DND-41 (cell line): ENCODE measurements at regions not wholly inside any gene's neighbourhood (a gene's known extent, or its start where the extent isn't known, plus 50 kb on each side); places are given as distances from the start of the nearest gene placed in this dataset.

Experiments used
- ATAC-seq: fragments of 200-7000 bp; cut with Tn5 transposase; 3 replicates; pipeline ENCODE4 v1.9.1; 2021; ENCODE audit warnings: low read depth; ENCODE audit not compliant: insufficient read depth
- DNase-seq: peaks from one replicate; pipeline ENCODE4 v3.0.0-alpha.2; 2020
- H2AFZ ChIP-seq: 2 replicates; pipeline ENCODE4 v1.6.0; 2012; ENCODE audit warnings: low read depth, low read length
- H3K27ac ChIP-seq: 2 replicates; pipeline ENCODE4 v1.5.1; 2012; ENCODE audit warnings: low read length, inconsistent platforms
- H3K27me3 ChIP-seq: fragments of 200-600 bp; sonication (generic); 2 replicates; pipeline ENCODE4 v1.6.0; 2012; ENCODE audit warnings: low read length, mild to moderate bottlenecking, inconsistent platforms; ENCODE audit not compliant: insufficient read depth, poor library complexity
- H3K36me3 ChIP-seq: 2 replicates; pipeline ENCODE4 v1.5.1; 2012; ENCODE audit warnings: low read length, inconsistent platforms; ENCODE audit not compliant: insufficient read depth
- H3K4me1 ChIP-seq: 2 replicates; pipeline ENCODE4 v1.5.1; 2012; ENCODE audit warnings: mild to moderate bottlenecking, low read length; ENCODE audit not compliant: insufficient read depth
- H3K4me2 ChIP-seq: 2 replicates; pipeline ENCODE4 v1.6.0; 2012; ENCODE audit warnings: mild to moderate bottlenecking, moderate library complexity, low read length, inconsistent platforms; ENCODE audit not compliant: insufficient read depth
- H3K4me3 ChIP-seq, 2 experiments: fragments of 200-600 bp in 1 of 2; shearing (Covaris generic) in 1 of 2; 2 replicates each; pipeline ENCODE4 v1.5.1; 2012 to 2016; ENCODE audit warnings: inconsistent platforms in 2 of 2, low read length in 2 of 2, mild to moderate bottlenecking in 2 of 2, low read depth in 1 of 2, moderate library complexity in 1 of 2
- H3K79me2 ChIP-seq: 2 replicates; pipeline ENCODE4 v1.6.0; 2012; ENCODE audit warnings: low read length, inconsistent platforms; ENCODE audit not compliant: insufficient read depth
- H3K9ac ChIP-seq: 2 replicates; pipeline ENCODE4 v1.6.0; 2012; ENCODE audit warnings: low read depth, mild to moderate bottlenecking, inconsistent platforms, low read length, moderate library complexity
- H3K9me3 ChIP-seq: 2 replicates; pipeline ENCODE4 v1.5.1; 2012; ENCODE audit warnings: low read length, moderate library complexity, mild to moderate bottlenecking, inconsistent platforms; ENCODE audit not compliant: insufficient read depth, severe bottlenecking
- H4K20me1 ChIP-seq: 2 replicates; pipeline ENCODE4 v1.6.0; 2012; ENCODE audit warnings: low read length; ENCODE audit not compliant: insufficient read depth
- CTCF ChIP-seq: IDR thresholded peaks from 2 replicates; pipeline ENCODE4 v1.5.1; 2012; ENCODE audit warnings: borderline replicate concordance, low read length, moderate library complexity, mild to moderate bottlenecking; ENCODE audit not compliant: poor library complexity, severe bottlenecking; ENCODE audit errors: extremely low read depth
- EZH2 ChIP-seq: IDR thresholded peaks from 3 replicates; pipeline ENCODE4 v1.6.1; 2012; ENCODE audit warnings: borderline replicate concordance, low read depth, mild to moderate bottlenecking, moderate library complexity, low read length, inconsistent platforms; ENCODE audit not compliant: severe bottlenecking

DNA sequence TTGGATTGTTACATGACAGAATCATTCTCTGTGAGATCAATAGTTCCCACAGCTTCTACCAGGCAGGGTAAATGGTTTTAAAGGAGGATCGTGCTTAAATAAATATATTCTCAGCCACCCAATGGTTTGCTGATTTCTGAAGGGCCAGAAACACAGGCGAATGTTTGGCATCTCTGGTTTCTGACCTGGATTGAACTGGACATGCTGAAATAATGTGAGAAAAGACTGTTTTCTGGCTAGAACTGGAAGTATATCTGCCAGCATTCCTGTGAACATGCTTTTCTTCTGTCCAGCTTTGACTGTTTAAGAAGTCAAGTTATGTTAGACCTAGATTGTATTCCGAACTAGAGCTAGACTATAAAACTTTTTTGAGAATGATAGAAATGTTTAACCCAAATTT, 77.1 kb upstream of the COL3A1 start:
- Histone ChIP-seq H4K20me1 (no peaks in the 10 kb centered on the region), H3K79me2 (no peaks in the 10 kb centered on the region), H2AFZ (no peak overlapping the region), H3K27ac (no peak overlapping the region), H3K36me3 (no peaks in the 10 kb centered on the region), H3K4me1 (no peaks in the 10 kb centered on the region), H3K27me3 (no peaks in the 10 kb centered on the region), H3K9me3 (no peaks in the 10 kb centered on the region), H3K4me3 (no peak overlapping the region), H3K9ac (no peak overlapping the region), H3K4me2 (no peak overlapping the region)
- ATAC-seq = no peak
- no peak for DNase-seq
- TF ChIP-seq EZH2 (no peak), CTCF (no peak)

DNA sequence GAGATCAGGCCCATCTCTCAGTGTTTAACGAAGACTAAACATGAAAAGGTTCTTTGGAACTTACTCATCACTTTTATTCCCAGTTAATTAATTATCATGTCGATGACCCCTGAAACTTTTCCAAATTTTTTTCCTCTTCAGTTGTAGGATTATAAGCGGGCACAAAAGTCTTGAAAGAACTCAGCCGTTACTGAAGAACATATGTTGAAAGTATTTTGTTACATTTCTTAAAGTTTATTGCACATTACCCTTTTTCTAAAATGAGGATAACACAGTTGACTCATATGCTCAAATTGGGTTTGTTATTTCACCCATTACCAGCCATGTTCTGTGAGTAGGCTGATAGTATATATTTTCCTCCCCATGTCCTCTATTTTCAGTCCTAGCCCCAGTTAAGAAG, 75.9 kb upstream of the COL3A1 start:
- Histone ChIP-seq H2AFZ (no peak overlapping the region), H3K36me3 (no peaks in the 10 kb centered on the region), H3K9ac (no peak overlapping the region), H3K9me3 (no peaks in the 10 kb centered on the region), H3K4me2 (no peak overlapping the region), H3K4me1 (no peaks in the 10 kb centered on the region), H3K27me3 (no peaks in the 10 kb centered on the region), H3K79me2 (no peaks in the 10 kb centered on the region), H3K27ac (no peak overlapping the region), H3K4me3 (no peak overlapping the region), H4K20me1 (no peaks in the 10 kb centered on the region)
- no peak for DNase-seq
- TF ChIP-seq EZH2 = no peak
- TF ChIP-seq CTCF = no peak
- no peak for ATAC-seq

DNA sequence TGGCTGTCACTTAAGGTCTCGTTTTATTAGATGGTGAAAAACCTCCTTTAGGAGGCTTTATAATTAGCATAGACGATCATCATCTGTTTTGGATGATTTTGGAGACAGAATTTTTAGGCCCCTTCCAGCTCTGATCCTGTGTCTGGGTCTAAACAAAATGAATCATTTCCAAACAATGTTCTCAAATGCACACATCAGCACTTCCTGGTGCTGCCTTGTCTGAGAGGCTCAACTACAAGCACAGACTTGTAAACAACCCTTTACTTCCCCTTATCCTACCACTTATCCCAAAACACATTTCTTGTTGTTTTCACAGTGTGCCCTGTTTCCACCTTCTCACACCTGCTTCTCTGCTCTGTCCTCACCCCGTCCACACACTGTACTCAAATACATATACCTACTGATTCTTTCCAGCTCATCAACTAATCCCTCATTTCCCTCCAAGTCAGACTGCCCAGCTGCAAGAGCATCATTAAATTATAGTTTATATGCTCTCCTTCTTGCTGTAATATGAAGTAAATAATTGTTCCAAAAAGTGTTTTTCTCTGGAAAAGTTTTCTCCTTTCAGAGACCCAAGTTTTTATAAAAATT, 71.2 kb upstream of the COL3A1 start:
- Histone ChIP-seq H3K4me2 (no peak overlapping the region), H3K27ac (no peak overlapping the region), H3K4me1 (no peaks in the 10 kb centered on the region), H3K36me3 (no peaks in the 10 kb centered on the region), H3K27me3 (no peaks in the 10 kb centered on the region), H2AFZ (no peak overlapping the region), H3K4me3 (no peak overlapping the region), H3K9me3 (no peaks in the 10 kb centered on the region), H4K20me1 (no peaks in the 10 kb centered on the region), H3K9ac (no peak overlapping the region), H3K79me2 (no peaks in the 10 kb centered on the region)
- DNase-seq (no peak), ATAC-seq (no peak)
- TF ChIP-seq EZH2 = no peak
- TF ChIP-seq CTCF = no peak

- no peaks in the 10 kb centered on the region for H3K36me3 ChIP-seq
- ATAC-seq = no peak
Measured at GRCh38 chr2:188903740-188904139, 70.4 kb upstream of the COL3A1 start.

More at GRCh38 chr2:188903740-188904139, 70.4 kb upstream of the COL3A1 start:
- H3K9ac ChIP-seq = no peak overlapping the region
- no peak for DNase-seq
- no peaks in the 10 kb centered on the region for H3K4me1 ChIP-seq
- H3K27me3 ChIP-seq = no peaks in the 10 kb centered on the region
- no peaks in the 10 kb centered on the region for H4K20me1 ChIP-seq
- H3K4me3 ChIP-seq = no peak overlapping the region
- H2AFZ ChIP-seq = no peak overlapping the region
- no peaks in the 10 kb centered on the region for H3K9me3 ChIP-seq
- H3K27ac ChIP-seq = no peak overlapping the region
- no peaks in the 10 kb centered on the region for H3K79me2 ChIP-seq
- no peak overlapping the region for H3K4me2 ChIP-seq
- TF ChIP-seq CTCF (no peak), EZH2 (no peak)
